HEK293 (cell line): ENCODE measurements at regions not wholly inside any gene's neighbourhood (a gene's known extent, or its start where the extent isn't known, plus 50 kb on each side); places are given as distances from the start of the nearest gene placed in this dataset.

Experiments used
- HOXC10 ChIP-seq: sonication (generic); formaldehyde crosslinking; IDR thresholded peaks from 2 replicates; pipeline ENCODE4 v1.8.1; 2023; ENCODE audit warnings: mild to moderate bottlenecking, missing genetic modification reagents
- TF ChIP-seq, protein P1 (sequence below): fragments of 450-650 bp; formaldehyde crosslinking; IDR thresholded peaks from 2 replicates; pipeline ENCODE4 v1.5.1; 2016; ENCODE audit warnings: missing biosample characterization, missing genetic modification characterization
- TF ChIP-seq, protein P2 (sequence below): sonication (generic); formaldehyde crosslinking; IDR thresholded peaks from 2 replicates; pipeline ENCODE4 v1.8.1; 2022; ENCODE audit warnings: mild to moderate bottlenecking, moderate library complexity, missing genetic modification reagents

DNA sequence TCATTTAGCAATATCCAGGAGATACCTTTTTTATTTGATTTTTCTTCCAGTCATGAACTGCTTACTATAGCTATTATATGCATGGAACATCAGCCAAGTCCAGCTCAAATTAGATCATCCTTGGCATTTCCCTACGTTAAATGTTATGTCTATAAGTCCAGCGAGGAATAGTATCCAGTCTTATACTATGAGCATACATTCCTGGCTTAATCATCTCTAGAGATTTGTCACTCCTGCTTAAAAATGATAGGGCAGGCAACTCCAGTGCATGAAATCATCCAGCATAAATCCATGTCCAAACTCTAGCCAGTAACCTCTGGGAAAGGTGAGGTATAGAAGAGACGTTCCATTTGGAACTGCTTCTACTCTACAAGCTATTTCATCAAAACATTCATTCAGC, 126.7 kb upstream of the VCX2 start:
- TF ChIP-seq, protein P1, sequence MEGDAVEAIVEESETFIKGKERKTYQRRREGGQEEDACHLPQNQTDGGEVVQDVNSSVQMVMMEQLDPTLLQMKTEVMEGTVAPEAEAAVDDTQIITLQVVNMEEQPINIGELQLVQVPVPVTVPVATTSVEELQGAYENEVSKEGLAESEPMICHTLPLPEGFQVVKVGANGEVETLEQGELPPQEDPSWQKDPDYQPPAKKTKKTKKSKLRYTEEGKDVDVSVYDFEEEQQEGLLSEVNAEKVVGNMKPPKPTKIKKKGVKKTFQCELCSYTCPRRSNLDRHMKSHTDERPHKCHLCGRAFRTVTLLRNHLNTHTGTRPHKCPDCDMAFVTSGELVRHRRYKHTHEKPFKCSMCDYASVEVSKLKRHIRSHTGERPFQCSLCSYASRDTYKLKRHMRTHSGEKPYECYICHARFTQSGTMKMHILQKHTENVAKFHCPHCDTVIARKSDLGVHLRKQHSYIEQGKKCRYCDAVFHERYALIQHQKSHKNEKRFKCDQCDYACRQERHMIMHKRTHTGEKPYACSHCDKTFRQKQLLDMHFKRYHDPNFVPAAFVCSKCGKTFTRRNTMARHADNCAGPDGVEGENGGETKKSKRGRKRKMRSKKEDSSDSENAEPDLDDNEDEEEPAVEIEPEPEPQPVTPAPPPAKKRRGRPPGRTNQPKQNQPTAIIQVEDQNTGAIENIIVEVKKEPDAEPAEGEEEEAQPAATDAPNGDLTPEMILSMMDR (tag by site-specific recombination): no peak
- TF ChIP-seq, protein P2, sequence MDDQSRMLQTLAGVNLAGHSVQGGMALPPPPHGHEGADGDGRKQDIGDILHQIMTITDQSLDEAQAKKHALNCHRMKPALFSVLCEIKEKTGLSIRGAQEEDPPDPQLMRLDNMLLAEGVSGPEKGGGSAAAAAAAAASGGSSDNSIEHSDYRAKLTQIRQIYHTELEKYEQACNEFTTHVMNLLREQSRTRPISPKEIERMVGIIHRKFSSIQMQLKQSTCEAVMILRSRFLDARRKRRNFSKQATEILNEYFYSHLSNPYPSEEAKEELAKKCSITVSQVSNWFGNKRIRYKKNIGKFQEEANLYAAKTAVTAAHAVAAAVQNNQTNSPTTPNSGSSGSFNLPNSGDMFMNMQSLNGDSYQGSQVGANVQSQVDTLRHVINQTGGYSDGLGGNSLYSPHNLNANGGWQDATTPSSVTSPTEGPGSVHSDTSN (CRISPR knock-in tag): no peak
- no peak for TF ChIP-seq HOXC10 (CRISPR knock-in tag)
